Tongue (tissue), 1 donor: ENCODE measurements at regions not wholly inside any gene's neighbourhood (a gene's known extent, or its start where the extent isn't known, plus 50 kb on each side); places are given as distances from the start of the nearest gene placed in this dataset.
"Not testable (repeated sequence)": the region's sequence is repeated elsewhere in the genome, so short reads cannot be mapped to it uniquely, and the experiment has no call there.

Source experiments
- DNase-seq: peaks from one replicate; pipeline ENCODE4 v3.0.0-alpha.2; 2015

DNA sequence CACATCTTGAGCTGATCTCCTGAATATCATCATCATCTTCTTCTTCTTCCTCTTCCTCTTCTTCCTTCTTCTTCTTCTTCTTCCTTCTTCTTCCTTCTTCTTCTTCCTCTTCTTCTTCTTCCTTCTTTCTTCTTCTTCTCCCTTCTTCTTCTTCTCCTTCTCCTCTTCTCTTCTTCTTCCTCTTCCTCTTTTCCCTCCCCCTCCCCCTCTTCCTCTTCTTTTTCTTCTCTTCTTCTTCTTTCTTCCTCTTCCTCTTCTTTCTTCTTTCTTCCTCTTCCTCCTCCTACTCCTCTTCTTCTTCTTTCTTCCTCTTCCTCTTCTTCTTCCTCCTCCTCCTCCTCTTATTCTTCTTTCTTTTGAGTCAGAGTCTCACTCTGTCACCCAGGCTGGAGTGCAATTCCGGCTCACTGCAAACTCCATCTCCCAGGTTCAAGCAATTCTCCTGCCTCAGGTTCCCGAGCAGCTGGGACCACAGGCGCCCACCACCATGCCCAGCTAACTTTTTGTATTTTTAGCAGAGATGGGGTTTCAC lies 197.9 kb upstream of the NANOGP8 start:
- no peak for DNase-seq

DNA sequence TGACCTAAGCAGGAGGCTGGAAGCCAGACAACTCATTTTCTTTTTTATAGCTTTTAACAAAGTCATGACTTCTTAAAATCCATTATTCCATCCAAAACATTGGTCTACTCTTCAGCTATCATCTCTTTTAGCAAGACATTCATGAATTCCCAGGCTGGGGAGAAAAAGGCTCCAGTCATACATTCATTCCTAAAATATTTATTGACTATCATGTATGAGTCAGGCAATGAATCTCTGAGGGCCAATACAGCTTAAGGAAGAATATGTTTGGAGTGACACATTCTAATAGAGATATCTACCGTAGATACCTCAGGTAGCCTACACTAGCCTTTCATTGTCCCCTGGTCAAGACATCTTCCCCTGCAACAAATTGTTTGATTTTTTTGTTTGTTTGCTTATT lies 196.4 kb upstream of the NANOGP8 start:
- DNase-seq, result no peak

DNA sequence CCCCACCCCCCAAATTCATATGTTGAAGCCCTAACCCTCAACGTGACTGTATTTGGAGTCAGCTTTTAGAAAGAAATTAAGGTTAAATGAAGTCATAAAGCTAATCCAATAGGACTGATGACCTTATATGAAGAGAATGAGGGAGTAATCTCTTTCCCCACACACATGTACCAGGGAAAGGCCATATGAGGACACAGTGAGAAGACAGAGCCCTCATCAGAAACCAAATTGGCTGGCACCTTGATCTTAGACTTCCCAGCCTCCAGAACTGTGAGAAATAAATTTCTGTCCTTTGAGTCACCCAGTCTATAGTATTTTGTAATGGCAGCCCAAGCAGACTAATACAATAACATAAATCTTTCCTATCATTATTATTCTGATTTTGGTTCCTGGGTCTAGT lies 194.7 kb upstream of the NANOGP8 start:
- no peak for DNase-seq

DNA sequence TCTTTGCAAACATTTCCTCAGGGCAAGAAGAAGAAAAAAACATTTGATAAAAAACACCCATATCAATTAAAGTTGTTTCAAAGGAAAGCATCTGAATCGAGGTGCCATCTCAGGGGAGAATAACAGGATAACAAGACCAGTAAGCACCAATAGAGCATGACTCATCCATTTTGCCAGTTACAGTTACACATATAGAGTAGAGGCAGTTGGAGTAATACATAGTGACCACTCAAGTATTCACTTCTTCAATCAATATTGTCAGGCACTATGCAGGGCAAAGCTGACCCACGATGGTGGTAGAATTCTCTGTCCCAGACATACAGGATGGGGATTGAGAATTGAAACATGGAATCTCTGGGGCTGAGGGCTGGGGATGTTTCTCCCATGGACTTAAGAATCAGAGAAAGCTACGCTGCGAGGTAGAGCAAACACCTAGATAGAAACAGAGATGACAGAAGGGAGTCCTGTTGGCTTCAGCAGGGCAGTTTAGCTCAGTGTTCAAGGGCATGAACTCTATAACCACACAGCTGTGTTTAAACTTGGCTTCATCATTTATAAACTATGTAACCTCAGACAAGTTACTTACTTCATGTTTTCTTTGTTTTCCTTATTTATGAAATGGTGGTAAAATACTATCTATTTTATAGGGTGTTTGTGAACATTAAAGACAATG lies 186.4 kb upstream of the NANOGP8 start:
- no peak for DNase-seq

DNA sequence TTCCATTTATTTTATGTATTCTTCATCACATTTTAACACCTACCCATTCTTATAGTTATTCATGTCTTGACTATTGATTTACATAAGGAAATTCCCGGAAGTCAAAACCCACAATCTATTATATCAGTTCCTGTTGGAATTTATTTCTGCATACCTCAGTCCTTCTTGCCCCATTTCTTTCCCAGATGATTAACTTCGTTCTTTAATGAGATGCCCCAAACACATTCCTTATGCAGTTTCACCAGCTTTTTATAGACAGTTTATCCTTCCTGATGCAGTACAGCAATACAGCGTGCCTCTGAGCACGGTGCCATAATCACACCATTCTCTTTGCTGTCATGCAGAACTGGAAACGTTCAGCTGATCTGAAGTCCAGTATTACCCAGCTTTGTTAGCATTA lies 175.8 kb upstream of the NANOGP8 start:
- DNase-seq, result no peak

DNA sequence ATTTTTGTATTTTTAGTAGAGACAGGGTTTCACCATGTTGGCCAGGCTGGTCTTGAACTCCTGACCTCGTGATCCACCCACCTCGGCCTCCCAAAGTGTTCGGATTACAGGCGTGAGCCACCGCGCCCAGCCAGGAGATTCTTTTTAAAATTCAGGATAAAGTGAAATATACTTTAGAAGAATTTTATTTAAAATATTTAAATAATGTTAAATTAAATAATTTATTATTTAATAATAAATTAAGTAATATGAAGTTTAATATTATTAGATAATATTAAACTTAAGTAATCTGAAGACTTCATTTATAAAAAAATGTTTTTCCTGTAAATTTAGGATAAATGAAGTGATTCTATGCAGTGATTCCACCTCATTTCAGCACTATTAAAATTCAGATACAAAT lies 175.2 kb upstream of the NANOGP8 start:
- not testable (repeated sequence) for DNase-seq

DNA sequence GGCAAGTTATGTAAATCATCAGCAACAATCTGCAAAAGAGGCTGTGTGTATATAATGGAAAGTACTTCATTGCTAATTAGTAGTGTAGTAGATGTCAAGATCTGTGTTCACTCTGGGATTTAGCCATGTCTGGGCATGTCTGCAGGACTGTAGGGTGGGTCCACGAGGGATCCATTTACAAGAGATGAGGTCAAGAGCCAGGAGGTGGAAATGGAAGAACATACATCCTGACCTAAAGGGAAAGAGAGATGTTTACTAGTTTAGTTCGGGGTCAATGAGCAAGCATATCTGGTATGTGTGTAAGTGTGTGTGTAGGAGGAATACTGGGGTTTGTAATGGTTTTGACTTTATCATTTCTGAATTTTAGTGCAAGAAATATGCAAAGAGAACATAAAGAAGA lies 171.5 kb upstream of the NANOGP8 start:
- DNase-seq, result no peak

DNA sequence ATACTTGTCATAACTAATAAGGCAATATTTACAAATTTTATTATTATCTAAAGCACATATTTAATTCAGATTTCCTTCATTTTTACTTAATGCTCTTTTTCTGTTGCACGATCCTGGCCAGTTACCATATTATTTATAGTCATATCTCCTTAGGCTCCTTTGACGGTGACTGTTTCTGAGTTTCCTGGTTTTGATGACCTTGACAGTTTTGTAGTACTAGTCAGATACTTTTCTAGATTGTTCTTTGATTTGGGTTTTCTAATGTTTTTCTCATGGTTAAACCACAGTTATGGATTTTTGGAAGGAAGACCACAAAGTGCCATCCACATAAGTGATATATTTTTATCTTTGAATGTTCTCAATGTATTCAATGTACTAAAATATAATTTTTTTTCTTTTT lies 171.0 kb upstream of the NANOGP8 start:
- no peak for DNase-seq

DNA sequence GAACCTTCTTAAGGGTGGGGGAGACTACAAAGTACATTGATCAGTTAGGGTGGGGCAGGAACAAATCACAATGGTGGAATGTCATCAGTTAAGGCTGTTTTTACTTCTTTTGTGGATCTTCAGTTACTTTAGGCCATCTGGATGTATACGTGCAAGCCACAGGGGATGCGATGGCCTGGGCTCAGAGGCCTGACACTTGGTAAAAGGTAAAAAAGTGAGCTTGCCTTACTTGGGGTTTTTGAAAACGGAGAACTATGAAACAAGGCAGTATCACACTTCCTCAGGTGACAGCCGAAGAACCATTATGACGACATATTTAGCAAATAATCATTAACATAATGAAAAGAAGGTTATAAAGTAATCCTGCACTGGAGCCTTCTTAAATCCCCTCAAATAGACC lies 169.8 kb upstream of the NANOGP8 start:
- DNase-seq, result not testable (repeated sequence)

DNA sequence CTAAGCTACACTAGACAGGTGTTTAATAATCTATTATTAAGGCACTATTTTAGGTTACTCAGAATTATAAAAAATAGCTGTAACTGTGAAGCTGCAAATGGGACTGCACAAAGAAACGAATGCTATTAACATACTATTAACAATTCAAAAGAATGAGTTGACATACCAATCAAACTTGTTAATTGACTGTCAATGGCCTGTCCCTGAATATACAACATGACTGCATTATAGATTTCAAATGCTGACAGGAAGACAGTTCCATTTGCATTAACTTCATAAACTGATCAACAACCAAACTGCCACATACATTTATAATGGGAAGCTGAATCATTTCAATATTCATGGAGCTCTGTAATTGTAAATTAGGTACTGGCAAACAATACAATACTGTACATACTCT lies 169.0 kb upstream of the NANOGP8 start:
- no peak for DNase-seq

DNA sequence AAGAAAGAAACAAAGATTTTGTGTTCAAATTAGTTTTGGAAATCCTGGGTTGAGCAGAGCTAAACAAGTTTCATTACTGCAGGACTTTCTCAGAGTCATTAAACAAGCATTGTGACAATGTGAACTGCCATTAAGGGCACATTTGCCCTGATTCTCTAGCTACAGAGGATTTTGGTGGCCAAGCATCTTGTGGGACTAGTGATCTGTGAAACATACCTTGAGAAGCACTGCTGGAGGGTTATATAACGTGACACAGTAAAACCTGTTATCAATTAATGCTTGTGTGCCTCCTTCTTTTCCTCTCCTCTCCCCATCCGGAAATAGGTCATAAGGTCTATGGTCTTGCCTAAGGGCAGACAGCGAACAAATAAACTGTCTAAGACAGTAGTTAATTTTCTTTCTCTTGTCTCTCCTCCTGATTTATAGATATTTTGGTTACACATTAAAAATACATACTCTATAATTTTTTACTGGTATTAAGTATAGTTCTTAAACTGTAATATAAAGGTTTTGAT lies 167.3 kb upstream of the NANOGP8 start:
- no peak for DNase-seq

DNA sequence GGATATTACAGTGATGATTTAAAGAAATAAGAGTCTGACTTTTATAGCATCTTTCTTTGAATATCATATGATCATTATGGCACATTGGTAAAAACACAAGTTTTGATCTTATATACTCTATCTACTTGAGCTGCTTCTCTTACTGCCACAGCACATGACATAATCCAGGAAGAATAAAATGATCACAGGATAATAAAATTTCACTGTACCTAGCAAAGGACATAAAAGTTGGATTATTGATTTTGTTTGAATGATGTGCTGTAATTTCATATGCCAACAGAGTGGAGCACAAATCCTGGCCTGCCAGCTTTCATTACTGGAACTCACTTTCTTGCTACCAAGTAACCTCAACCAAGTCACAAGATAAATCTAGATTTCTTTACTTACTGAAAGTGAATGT lies 162.1 kb upstream of the NANOGP8 start:
- DNase-seq, result no peak

DNA sequence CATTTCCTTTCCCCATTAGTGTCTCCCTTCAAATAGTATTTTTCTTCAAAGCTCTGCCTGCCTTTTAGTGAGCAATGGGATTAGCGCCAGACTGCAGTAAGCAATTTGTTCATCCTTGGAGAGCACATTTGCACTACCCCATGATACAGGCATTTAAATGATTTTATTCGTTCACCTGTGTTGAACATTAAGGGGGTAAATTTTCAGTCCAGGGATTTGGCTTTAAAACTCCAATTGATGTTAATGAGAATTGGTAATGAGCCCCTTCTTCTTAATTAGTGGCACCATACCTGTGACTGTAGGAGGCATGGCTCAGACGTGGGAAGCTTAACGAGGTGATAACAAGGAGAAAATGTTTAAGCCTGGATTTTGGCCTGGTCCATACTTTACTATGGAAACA lies 161.4 kb upstream of the NANOGP8 start:
- no peak for DNase-seq

DNA sequence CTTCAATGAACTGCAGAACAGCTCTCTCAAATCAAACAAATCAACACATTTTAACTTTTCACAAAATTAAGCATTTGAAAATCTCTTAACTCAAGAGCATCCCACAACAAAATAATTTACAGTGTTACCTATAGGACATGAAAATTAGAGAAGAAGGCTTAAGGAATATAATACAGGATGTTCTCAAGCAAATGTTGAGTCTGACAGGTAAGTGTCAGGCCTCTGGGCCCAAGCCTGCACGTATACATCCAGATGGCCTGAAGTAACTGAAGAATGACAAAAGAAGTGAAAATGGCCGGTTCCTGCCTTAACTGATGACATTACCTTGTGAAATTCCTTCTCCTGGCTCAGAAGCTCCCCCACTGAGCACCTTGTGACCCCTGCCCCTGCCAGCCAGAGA lies 160.6 kb upstream of the NANOGP8 start:
- not testable (repeated sequence) for DNase-seq

DNA sequence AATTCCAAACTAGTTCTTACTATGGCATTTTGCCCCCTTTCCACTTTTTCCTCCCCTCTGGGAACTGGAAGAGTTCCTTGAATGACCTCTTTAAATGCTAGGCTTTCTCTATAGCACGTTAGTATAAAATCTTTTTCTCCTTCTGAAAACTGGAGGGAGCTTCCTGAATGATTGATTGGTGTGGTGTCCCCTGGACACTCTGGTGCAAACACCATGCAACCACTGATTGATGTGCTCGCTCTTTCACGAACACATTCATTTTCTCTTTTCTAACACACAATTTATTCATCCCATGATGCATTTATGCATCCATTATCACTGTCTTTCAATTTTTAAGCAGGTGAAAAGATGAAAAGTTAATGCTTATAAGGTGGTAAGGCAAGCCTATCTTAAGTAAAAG lies 159.1 kb upstream of the NANOGP8 start:
- no peak for DNase-seq

DNA sequence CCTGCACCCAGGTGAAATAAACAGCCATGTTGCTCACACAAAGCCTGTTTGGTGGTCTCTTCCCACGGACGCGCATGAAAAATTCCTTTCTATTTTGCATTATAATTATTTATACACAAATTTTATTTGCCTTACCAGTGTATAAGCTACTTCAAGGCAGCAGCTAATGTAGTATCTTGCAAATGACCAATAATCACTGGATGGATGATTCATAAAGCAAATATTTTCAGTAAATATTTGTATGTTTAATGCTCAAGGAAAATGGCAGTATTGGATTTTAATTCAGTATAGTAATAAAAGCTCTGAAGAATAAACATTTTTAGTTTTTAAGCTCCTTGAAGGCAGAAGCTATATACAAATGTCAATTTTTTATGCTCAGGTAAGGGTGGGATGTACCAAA lies 158.7 kb upstream of the NANOGP8 start:
- DNase-seq, result no peak

DNA sequence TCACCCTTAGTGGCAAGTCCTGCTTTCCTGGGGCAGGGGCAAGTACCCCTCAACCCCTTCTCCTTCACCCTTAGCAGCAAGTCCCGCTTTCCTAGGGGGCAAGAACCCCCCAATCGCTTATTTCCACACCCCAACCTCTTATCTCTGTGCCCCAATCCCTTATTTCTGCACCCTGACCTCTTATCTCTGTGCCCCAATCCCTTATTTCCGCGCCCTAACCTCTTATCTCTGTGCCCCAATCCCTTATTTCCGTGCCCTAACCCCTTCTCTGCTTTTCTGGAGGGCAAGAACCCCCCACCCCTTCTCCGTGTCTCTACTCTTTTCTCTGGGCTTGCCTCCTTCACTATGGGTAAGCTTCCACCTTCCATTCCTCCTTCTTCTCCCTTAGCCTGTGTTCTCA lies 154.6 kb upstream of the NANOGP8 start:
- DNase-seq, result not testable (repeated sequence)

DNA sequence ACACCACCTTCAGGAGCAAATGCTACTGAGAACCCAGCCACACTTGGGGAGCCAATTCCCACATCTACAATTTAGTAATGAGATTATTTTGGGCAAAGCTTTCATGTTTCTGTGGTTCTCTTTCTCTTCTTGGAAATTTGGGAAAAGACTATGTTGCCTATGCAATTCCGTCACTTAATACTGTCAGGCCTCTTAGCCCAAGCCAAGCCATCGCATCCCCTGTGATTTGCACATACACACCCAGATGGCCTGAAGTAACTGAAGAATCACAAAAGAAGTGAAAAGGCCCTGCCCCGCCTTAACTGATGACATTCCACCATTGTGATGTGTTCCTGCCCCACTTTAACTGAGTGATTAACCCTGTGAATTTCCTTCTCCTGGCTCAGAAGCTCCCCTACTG lies 153.4 kb upstream of the NANOGP8 start:
- DNase-seq, result not testable (repeated sequence)

DNA sequence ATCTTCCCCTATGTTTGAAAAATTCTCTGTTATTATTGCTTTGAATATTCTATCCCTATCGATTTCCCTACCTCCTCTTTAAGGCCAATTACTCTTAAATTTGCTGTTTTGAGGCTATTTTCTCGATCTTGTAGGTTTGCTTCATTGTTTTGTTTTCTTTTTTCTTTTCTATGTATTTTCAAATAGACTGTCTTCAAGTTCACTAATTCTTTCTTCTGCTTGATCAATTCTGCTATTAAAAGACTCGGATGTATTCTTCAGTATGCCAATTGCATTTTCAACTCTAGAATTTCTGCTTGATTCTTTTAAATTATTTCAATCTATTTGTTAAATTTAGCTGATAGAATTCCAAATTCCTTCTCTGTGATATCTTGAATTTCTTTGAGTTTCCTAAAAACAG lies 144.0 kb upstream of the NANOGP8 start:
- DNase-seq, result no peak

DNA sequence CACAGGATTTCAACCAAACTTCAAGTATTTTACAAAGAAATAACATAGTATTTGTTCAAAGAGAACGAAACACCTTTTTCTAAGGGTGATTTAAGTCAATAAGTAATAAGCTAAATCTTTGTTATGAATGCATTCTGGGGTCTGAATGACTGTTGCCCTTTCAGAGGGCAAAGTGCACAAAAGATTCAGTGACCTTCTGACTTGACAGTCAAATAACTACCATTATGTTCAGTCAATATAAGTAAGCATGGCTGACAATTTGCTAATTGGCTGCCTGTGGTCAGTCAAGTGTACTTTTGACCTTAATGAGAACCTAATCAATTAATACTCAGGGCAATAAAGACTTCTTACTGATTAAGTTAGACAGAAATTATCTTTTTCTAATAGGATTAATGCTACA lies 133.1 kb upstream of the NANOGP8 start:
- no peak for DNase-seq

DNA sequence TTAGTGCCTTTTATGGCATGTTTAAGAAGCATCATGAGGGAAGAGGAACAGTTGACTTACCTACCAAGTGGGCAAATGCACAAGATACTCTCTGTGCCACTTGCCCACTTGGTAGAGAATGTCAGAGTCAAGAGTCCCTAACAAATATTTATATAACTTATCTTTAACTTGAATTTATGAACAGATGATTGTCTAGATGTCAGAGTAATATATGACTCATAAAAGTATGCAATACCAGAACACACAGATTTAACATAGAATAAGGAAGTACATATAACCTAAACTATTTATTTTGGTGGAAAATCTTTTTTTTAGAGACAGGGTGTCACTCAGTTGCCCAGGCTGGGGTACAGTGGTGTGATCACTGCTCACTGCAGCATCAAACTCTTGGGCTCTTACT lies 130.0 kb upstream of the NANOGP8 start:
- DNase-seq, result no peak

DNA sequence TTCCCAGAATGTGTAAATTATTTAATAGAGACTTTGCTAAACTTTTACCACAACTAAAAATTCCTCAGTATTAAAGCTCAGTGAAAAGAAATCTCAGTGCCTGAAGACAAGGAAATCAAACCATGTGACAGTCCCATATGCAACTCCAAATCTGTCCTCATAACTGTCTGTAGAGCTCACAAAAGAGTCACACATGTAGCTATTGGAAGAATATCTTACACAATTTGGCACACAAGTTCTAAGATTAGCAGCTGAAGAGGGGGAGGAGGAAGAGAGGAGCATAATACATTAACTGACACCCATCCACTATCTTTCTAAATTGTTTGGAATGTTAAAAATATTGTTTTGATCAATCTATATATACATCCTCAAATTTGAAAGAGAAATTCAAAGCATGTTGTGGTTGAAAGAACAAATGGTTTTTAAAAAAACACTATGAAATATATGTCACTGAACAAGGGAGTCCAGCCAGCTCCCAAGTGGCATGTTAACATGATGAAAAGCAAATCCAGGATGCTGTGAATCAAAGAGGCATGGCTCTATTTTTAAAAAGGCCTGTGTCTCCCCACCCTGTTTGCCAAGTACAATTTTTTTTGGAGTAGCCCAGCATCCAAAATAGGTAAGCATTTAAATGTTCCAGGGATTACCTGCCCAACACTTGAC lies 126.3 kb upstream of the NANOGP8 start:
- DNase-seq, result no peak

DNA sequence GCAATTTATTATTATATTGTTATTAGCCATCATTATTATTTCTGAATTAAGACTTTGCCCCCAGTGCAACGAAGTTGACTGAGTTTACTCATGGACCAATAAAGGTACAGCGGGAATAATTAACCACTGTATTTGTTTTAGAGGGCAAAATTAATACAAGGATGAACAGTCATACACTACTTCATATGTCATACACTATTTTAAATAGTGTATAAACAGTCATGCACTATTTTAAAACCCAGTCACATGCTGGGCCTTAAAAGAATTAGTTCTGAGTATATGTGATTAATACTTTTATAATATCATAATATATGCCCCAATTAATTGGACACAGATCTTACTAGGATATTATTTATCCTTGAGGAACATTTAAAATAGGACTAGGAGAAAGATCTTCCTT lies 125.3 kb upstream of the NANOGP8 start:
- no peak for DNase-seq

DNA sequence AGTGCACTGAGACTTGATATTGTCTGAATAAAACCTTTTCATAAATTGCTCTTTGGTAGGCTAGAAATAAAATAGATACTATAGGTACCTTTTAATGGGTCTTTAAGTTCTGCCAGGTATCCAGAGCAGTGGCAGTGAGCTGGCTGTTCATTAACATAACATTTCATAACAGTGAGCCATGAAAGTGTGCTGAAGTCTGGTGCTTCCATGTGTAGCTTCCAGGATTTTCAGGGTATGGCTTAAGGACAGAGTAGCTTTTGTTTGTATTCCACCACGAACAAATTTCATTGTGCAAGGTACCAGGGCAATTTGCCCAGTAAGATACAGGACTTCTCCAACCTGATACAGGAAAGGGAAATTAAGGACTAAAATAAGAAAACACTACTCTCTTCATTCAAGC lies 124.7 kb upstream of the NANOGP8 start:
- DNase-seq, result no peak
